Activated CD4-positive, alpha-beta T cell treated with anti-CD3 and anti-CD28 coated beads for 24 hours (primary cell): ENCODE measurements at regions not wholly inside any gene's neighbourhood (a gene's known extent, or its start where the extent isn't known, plus 50 kb on each side); places are given as distances from the start of the nearest gene placed in this dataset.

ENCODE experiments used
- DNase-seq, 2 donors: peaks; one replicate each; pipeline ENCODE4 v3.0.0-alpha.2; 2020; ENCODE audit warnings: low read depth in 2 of 2

GRCh38 chr15:47402829-47403228, 314.5 kb upstream of the SEMA6D start:
- no peak for DNase-seq

DNA sequence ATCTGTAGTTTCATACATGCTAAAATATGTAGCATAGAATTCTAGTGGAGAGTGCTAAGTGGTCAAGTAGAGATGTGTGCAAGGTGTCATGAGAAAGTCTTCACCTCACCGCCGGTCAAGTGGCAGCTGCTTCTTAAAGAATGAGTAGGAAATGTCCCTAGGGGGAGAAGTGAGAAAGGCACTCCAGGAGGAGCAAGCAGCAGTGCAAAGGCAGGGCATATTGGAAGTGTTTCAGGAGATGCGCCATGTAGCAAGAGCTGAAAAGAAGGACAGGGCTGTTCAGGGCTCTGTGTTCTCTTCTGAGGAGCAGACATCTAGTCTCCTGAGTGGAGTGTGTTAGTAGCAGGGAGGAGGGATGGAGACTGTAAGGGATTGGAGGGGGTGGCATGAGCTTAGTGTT, 312.4 kb upstream of the SEMA6D start:
- no peak for DNase-seq

DNA sequence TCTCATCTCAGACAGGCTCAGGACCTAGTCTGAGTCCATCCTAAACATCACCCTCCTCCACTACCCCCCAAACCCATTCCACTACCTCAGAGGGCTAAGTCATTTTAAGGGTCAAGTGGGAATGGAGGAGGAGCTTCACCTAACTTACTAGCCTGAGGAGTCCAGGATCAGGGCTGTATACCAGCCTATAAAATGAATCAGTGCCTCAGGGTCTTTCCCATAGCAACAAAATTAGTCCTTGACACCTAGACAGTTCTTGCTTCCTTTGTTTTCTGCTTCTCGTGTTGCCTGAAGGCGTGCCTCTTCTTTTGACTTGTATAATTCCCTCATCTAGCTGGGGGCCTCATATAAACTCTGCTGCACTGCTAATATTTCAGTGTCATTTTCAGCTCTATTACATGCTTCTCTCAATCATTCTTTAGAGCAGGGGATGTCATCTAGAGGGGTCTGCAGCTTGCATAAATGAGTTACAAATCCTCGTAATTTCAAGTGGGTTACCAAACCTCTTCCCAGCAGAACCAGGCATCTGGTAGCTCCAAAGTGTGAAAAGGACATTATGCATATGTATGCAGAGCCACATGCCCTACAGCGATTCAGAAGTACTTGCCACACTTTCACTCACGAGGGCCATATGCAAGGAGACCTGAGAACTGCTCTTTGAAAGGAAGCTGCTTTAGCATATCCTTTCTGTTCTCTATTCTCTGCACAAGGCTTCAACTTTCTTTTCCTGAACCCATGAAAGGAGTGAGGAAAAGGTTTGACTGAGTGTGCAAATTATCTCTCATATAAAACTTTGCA, 311.7 kb upstream of the SEMA6D start:
- DNase-seq = no peak

- no peak for DNase-seq
These were observed 309.6 kb upstream of the SEMA6D start for GRCh38 chr15:47407692-47408091.

GRCh38 chr15:47409038-47409437, 308.3 kb upstream of the SEMA6D start:
- DNase-seq = no peak

DNA sequence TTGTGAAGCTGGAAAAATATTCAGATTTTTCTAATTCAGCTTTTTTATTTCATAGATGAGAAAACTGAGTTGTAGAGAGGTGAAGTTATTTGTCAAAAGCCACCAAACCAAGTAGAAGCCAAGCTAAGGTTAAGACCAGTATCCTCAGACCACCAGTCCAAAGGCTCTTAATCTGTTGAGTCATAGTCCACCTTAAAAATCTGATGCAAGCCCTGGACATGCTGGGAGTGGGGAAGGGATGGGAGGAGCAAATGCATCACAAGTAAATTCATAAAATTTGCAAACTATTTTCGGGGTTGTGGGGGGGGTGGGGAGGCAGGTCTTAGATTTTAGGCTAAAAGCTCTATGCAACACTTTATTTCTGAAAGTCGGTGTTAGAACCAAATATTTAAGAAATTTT, 307.7 kb upstream of the SEMA6D start:
- DNase-seq = no peak

DNA sequence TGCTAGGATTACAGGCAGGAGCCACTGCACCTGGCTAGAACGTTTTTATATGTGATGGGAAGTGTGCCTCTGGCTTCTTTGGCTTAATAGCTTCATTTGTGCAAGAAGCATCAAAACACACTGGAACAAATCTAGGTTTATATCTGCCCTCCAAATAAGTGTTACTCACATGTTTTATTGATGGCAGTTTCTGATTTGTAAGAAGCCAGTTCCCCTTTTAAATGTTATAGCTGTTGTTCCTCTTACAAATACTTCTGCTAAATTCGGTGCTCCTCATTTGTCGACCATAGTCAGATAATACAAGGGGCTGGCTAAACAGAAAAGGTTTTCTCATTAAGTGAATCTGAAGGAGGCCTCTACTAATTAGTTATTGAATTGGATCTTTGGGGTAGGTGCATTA, 307.1 kb upstream of the SEMA6D start:
- DNase-seq = no peak

DNA sequence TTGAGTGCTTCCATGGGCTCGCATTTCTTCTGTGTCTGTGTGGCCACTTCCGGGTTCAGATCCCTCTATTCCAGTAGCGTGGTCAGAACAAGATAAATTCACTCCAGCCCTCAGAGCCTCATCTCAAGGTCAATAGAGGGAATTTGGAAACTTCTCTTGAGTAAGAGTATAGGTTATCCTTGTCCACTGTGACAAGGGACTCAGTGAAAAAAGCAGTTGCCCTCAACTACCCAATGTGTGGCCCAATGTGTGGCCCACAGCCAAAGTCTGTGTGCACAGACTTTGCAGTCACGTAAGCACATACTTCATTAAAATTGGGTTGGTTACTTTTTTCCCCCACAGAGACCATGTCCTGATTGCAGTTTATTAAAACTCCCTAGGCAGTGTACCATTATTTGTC, 305.6 kb upstream of the SEMA6D start:
- no peak for DNase-seq

GRCh38 chr15:47412136-47412535, 305.2 kb upstream of the SEMA6D start:
- DNase-seq = no peak

GRCh38 chr15:47412802-47413201, 304.5 kb upstream of the SEMA6D start:
- DNase-seq = no peak

- no peak for DNase-seq
These were observed 303.1 kb upstream of the SEMA6D start for GRCh38 chr15:47414207-47414606.

GRCh38 chr15:47415539-47415971, 301.8 kb upstream of the SEMA6D start:
- DNase-seq = no peak

GRCh38 chr15:47422881-47423665, 294.2 kb upstream of the SEMA6D start:
- DNase-seq = no peak

- no peak for DNase-seq
These were observed 289.8 kb upstream of the SEMA6D start for GRCh38 chr15:47427463-47427862.

DNA sequence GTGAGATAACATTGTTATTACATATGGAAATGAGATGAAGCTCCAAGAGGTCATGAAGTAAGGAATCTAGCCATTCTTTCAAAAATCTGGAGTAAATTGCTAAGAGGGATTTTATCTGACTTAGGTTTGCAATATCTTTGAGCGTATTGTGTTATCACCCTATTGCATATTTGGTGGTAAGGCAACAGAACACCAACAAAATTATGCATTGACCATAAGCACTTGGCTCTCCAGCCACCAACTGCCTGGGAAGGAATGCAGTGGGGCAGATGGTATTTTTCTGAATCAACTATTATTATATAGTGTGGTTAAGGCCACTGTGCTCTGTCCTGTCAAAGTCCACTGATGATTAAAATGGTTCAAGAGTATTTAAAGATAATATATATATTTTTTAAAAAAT, 287.9 kb upstream of the SEMA6D start:
- DNase-seq = no peak

DNA sequence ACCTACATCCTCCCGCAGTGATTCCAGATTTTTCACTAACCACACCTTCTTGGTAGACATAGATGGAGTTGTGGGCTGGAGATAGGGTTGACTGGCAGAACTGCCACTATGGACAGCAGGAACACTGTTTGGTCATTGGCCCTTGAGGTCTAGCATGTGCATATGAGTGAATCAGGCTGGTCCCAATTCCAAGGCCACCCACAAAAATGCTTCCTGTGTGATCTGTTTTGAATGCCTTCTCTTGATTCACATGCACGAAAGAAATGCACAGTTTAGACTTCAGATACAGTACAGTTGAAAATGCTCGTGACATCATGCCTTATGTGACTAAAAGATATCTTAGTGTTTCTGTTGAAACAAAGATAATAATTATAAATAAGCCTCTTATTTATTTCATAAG, 285.8 kb upstream of the SEMA6D start:
- DNase-seq = no peak

DNA sequence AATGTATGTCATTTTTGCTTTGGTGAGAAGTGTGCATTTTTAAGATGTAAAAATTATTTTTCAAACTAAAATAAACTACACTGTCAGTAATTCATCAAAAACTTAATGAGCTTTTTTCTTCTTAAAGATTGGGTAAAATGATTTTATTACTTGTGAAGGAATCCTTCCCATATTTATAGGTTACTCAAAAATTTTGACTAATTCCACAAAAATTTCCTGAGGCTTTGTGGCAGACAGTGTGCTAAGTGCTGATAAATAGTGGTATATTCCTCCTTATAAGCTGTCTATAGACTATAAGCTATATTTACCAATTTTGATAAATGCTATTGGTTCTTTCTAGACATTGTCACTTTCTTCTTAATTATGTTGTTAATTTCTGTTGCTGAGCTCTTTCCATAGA, 284.5 kb upstream of the SEMA6D start:
- no peak for DNase-seq

GRCh38 chr15:47434596-47434995, 282.7 kb upstream of the SEMA6D start:
- DNase-seq = no peak

GRCh38 chr15:47437491-47437890, 279.8 kb upstream of the SEMA6D start:
- DNase-seq = no peak

- DNase-seq = no peak
These were observed 277.9 kb upstream of the SEMA6D start for GRCh38 chr15:47439146-47440111.

GRCh38 chr15:47442371-47442770, 274.9 kb upstream of the SEMA6D start:
- DNase-seq = no peak

DNA sequence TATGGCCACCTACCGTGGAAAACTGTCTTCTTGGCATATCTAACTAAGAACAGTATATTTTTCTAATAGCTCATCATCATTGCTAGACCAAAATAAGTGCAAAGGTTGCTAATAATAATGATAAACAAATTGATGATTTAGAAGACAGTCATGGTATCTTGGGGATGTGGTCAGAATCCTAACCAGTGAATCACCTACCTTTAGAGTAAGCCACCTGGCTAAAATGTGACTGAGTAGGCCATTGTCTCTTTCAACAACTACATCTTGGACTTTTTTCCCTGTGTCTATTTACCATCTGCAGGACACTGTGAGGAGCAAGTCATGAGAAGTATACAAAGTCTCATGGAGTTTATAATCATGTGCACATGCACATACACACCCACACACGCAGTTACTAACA, 273.5 kb upstream of the SEMA6D start:
- DNase-seq = no peak
